MM.1S (cell line): ENCODE measurements at regions not wholly inside any gene's neighbourhood (a gene's known extent, or its start where the extent isn't known, plus 50 kb on each side); places are given as distances from the start of the nearest gene placed in this dataset.

ENCODE experiments used
- EZH2 ChIP-seq: fragments of 300-600 bp; sonication (generic); optimal IDR thresholded peaks from 2 replicates; pipeline ENCODE3; 2017; ENCODE audit warnings: low read depth, mild to moderate bottlenecking, antibody characterized with exemption, low read length, mixed read lengths
- EZH2phosphoT487 ChIP-seq: fragments of 300-600 bp; sonication (generic); IDR thresholded peaks from 2 replicates; pipeline ENCODE4 v1.6.1; 2018; ENCODE audit warnings: antibody characterized with exemption, low read length
- TF ChIP-seq, protein P1 (sequence below): fragments of 300-600 bp; sonication (generic); IDR thresholded peaks from 2 replicates; pipeline ENCODE4 v1.5.1; 2016; ENCODE audit warnings: antibody characterized with exemption, low read length, mixed read lengths

DNA sequence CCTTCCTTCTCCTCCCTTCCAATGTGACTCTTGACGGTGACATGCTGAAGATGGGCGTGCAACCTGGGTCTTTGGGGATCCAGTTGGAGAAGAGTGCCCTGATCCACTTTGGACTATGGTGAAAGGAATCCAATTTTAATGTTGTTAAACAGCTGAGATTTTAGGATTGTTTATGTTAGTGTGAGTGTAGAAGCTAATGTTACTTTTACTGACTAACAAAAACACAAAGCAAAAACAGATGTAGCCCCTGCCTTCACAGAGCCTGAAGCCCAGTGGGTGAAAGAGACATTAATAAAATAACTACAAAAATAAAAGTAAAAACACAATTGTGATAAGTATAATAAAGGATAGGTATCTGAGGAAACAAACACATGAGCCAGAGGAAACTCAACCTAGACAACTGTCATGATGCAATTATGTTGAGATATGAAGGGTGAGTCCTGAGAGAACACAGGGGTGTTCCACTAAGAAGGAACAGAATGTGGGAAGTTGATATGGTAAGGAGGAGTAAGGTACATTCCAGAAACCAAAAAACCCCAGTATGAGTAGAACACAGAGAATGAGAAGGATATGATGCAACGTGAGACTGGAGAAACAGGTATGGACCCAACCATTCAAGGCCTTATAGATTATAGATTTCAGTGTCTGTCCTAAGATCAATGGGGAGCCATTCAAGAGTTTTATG is 115.1 kb upstream of the PMFBP1 start:
- TF ChIP-seq, protein P1, sequence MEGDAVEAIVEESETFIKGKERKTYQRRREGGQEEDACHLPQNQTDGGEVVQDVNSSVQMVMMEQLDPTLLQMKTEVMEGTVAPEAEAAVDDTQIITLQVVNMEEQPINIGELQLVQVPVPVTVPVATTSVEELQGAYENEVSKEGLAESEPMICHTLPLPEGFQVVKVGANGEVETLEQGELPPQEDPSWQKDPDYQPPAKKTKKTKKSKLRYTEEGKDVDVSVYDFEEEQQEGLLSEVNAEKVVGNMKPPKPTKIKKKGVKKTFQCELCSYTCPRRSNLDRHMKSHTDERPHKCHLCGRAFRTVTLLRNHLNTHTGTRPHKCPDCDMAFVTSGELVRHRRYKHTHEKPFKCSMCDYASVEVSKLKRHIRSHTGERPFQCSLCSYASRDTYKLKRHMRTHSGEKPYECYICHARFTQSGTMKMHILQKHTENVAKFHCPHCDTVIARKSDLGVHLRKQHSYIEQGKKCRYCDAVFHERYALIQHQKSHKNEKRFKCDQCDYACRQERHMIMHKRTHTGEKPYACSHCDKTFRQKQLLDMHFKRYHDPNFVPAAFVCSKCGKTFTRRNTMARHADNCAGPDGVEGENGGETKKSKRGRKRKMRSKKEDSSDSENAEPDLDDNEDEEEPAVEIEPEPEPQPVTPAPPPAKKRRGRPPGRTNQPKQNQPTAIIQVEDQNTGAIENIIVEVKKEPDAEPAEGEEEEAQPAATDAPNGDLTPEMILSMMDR = no peak
- TF ChIP-seq EZH2 (no peak), EZH2phosphoT487 (no peak)
